Loucy (cell line): ENCODE measurements at regions not wholly inside any gene's neighbourhood (a gene's known extent, or its start where the extent isn't known, plus 50 kb on each side); places are given as distances from the start of the nearest gene placed in this dataset.

Experiments
- CTCF ChIP-seq: fragments of 200-600 bp; sonication (generic); conservative IDR thresholded peaks from 2 replicates; pipeline ENCODE4 v1.5.1; 2014; ENCODE audit warnings: mild to moderate bottlenecking, antibody characterized with exemption, low read length
- EZH2phosphoT487 ChIP-seq: fragments of 200-600 bp; IDR thresholded peaks from 2 replicates; pipeline ENCODE4 v1.6.1; 2018; ENCODE audit warnings: antibody characterized with exemption, mild to moderate bottlenecking, moderate library complexity, borderline replicate concordance

DNA sequence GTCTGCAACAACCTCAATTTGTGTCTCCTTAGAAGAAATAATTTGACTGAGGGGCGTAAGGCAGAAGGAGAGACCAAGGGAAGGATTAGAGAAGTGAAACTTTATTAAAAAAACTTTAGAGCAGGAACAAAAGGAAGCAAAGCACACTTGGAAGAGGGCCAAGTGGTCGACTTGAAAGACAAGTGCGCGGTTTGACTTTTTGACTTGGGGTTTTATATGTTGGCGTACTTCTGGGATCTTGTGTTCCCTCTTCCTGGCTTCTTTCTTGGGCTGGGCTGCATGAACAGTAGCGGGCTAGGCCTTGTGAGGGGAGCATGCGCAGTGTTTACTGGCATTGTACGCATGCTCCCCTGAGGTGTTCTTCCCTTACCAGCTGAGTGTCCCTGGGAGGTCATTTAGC, 369.3 kb upstream of the DCN start:
- TF ChIP-seq CTCF (no peak), EZH2phosphoT487 (no peak)
